ACC112 (cell line): ENCODE measurements at regions not wholly inside any gene's neighbourhood (a gene's known extent, or its start where the extent isn't known, plus 50 kb on each side); places are given as distances from the start of the nearest gene placed in this dataset.
"Not testable (repeated sequence)": the region's sequence is repeated elsewhere in the genome, so short reads cannot be mapped to it uniquely, and the experiment has no call there.

Experiments used
- H2AFZ ChIP-seq: fragments of 200-600 bp; sonication (generic); one replicate; pipeline ENCODE4 v1.6.0; 2017; ENCODE audit warnings: antibody characterized with exemption, low read length; ENCODE audit not compliant: unreplicated experiment
- H3K27ac ChIP-seq: fragments of 200-600 bp; sonication (generic); 2 replicates; pipeline ENCODE4 v1.5.1; 2014; ENCODE audit warnings: low read depth, mild to moderate bottlenecking, antibody characterized with exemption, low read length, moderate library complexity
- H3K27me3 ChIP-seq: fragments of 200-600 bp; sonication (generic); 2 replicates; pipeline ENCODE4 v1.6.1; 2014; ENCODE audit warnings: mild to moderate bottlenecking, antibody characterized with exemption, low read length, moderate library complexity, mixed read lengths; ENCODE audit not compliant: insufficient read depth
- H3K36me3 ChIP-seq: fragments of 200-600 bp; sonication (generic); 2 replicates; pipeline ENCODE4 v1.6.1; 2016; ENCODE audit warnings: mild to moderate bottlenecking, antibody characterized with exemption, low read length, moderate library complexity, mixed read lengths; ENCODE audit not compliant: insufficient read depth
- H3K4me1 ChIP-seq: fragments of 200-600 bp; sonication (generic); one replicate; pipeline ENCODE4 v1.6.1; 2016; ENCODE audit warnings: low read length, mixed read lengths; ENCODE audit not compliant: insufficient read depth, unreplicated experiment, control insufficient read depth
- H3K4me3 ChIP-seq: fragments of 200-600 bp; sonication (generic); 2 replicates; pipeline ENCODE4 v1.5.1; 2014; ENCODE audit warnings: mild to moderate bottlenecking, low read depth, low read length
- H3K79me2 ChIP-seq: fragments of 200-600 bp; sonication (generic); one replicate; pipeline ENCODE4 v1.6.0; 2016; ENCODE audit warnings: low read length; ENCODE audit not compliant: control insufficient read depth, unreplicated experiment, insufficient read depth

DNA sequence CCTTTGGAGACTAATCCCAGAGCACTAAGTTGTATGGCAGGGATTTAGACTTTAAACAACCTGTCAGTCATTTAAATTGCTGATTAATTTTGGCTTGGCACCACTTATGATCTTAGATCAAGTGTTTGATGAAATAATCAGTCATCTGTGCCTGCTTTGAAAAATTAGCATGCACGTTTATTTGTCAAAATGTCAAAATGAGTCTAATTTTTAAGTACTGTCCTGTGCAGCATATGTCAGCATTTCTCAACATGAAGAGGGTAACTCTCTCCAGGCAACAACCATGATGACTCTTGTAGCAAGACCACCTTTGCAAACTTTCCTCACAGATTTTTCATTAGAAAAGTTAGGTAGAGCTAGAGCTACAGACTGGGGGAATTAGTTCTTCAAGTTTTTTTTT is 155.7 kb upstream of the GJE1 start:
- H3K79me2 ChIP-seq = no peaks in the 10 kb centered on the region
- H3K27me3 ChIP-seq = no peaks in the 10 kb centered on the region

GRCh38 chr6:141969768-141970415 is 162.8 kb upstream of the GJE1 start:
- not testable (repeated sequence) for H3K4me3 ChIP-seq, H3K27me3 ChIP-seq, H3K4me1 ChIP-seq, H3K79me2 ChIP-seq, H3K27ac ChIP-seq, H3K36me3 ChIP-seq, H2AFZ ChIP-seq

More for the DNA sequence above, 155.7 kb upstream of the GJE1 start:
- no peak overlapping the region for H3K27ac ChIP-seq
- no peaks in the 10 kb centered on the region for H3K4me1 ChIP-seq
- H3K36me3 ChIP-seq = no peaks in the 10 kb centered on the region
- no peak overlapping the region for H2AFZ ChIP-seq
- no peak overlapping the region for H3K4me3 ChIP-seq

- no peak overlapping the region for H2AFZ ChIP-seq
- H3K4me3 ChIP-seq = no peak overlapping the region
- no peaks in the 10 kb centered on the region for H3K27me3 ChIP-seq
- no peak overlapping the region for H3K27ac ChIP-seq
- H3K4me1 ChIP-seq = no peaks in the 10 kb centered on the region
- H3K36me3 ChIP-seq = no peaks in the 10 kb centered on the region
- H3K79me2 ChIP-seq = no peaks in the 10 kb centered on the region
These were observed 163.5 kb upstream of the GJE1 start for GRCh38 chr6:141969201-141969600.

- no peaks in the 10 kb centered on the region for H3K27me3 ChIP-seq
- H2AFZ ChIP-seq = no peak overlapping the region
- H3K79me2 ChIP-seq = no peaks in the 10 kb centered on the region
- H3K4me1 ChIP-seq = no peaks in the 10 kb centered on the region
- no peak overlapping the region for H3K4me3 ChIP-seq
- no peak overlapping the region for H3K27ac ChIP-seq
- no peaks in the 10 kb centered on the region for H3K36me3 ChIP-seq
These were observed 164.1 kb upstream of the GJE1 start for GRCh38 chr6:141968632-141969031.

DNA sequence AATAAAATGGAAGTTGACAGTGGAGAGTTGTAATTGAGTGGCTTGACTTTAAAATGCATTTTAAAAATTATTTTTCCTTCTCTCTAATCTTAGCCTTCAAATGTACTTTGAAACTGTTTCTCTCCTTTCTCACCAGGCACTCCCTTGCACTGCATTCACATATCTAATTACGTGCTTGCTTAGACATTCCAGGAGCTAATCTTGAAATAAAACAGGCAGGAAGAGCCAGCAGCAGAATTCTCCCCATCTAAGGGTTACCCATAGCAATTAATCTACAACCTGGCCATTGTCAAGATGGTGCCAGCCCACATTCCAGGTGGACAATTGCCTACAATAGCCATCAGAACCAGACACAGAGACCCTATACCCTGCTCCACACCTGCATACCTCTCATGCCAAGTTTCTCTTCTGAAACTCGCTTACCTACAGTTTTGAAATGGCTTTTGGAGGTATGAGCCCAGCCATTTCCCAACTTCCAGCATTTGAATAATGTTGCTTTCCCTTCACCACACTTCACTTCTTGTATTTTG is 167.6 kb upstream of the GJE1 start:
- Histone ChIP-seq H2AFZ (no peak overlapping the region), H3K4me3 (no peak overlapping the region), H3K79me2 (no peaks in the 10 kb centered on the region), H3K27ac (no peak overlapping the region), H3K4me1 (no peaks in the 10 kb centered on the region), H3K27me3 (no peaks in the 10 kb centered on the region), H3K36me3 (no peaks in the 10 kb centered on the region)

GRCh38 chr6:141963543-141964295 is 169.0 kb upstream of the GJE1 start:
- H3K4me3 ChIP-seq = no peak overlapping the region
- H3K27ac ChIP-seq = no peak overlapping the region
- no peaks in the 10 kb centered on the region for H3K27me3 ChIP-seq
- H3K79me2 ChIP-seq = no peaks in the 10 kb centered on the region
- H3K36me3 ChIP-seq = no peaks in the 10 kb centered on the region
- H3K4me1 ChIP-seq = no peaks in the 10 kb centered on the region
- H2AFZ ChIP-seq = no peak overlapping the region

GRCh38 chr6:141957271-141957670 is 175.5 kb upstream of the GJE1 start:
- Histone ChIP-seq H3K36me3 (no peaks in the 10 kb centered on the region), H3K4me1 (peaks cover 7% of the 10 kb centered on the region), H3K27me3 (no peaks in the 10 kb centered on the region), H2AFZ (no peak overlapping the region), H3K27ac (no peak overlapping the region), H3K4me3 (no peak overlapping the region), H3K79me2 (no peaks in the 10 kb centered on the region)

DNA sequence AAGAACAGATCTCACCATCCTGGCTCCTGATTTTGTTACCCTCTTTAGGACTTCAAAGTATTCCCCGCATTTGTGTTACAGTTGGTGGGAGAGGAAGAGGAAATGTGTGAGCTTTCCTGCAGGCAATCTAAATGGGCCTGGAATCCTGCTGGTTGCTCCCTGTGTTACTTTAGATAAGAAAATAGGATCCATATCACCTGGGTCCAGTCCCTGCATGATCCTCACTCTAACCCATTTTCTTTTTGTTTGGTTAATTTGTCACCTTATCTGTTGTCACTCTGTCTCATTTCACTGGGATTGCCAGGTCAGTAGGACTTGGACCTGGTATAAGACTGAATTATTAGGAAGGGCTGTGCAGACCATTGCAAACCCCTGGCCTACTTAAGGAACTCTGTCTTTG is 175.9 kb upstream of the GJE1 start:
- H3K4me3 ChIP-seq = no peak overlapping the region
- no peaks in the 10 kb centered on the region for H3K27me3 ChIP-seq
- H3K36me3 ChIP-seq = no peaks in the 10 kb centered on the region
- H3K79me2 ChIP-seq = no peaks in the 10 kb centered on the region
- H3K4me1 ChIP-seq = peaks cover 7% of the 10 kb centered on the region
- no peak overlapping the region for H2AFZ ChIP-seq
- no peak overlapping the region for H3K27ac ChIP-seq

DNA sequence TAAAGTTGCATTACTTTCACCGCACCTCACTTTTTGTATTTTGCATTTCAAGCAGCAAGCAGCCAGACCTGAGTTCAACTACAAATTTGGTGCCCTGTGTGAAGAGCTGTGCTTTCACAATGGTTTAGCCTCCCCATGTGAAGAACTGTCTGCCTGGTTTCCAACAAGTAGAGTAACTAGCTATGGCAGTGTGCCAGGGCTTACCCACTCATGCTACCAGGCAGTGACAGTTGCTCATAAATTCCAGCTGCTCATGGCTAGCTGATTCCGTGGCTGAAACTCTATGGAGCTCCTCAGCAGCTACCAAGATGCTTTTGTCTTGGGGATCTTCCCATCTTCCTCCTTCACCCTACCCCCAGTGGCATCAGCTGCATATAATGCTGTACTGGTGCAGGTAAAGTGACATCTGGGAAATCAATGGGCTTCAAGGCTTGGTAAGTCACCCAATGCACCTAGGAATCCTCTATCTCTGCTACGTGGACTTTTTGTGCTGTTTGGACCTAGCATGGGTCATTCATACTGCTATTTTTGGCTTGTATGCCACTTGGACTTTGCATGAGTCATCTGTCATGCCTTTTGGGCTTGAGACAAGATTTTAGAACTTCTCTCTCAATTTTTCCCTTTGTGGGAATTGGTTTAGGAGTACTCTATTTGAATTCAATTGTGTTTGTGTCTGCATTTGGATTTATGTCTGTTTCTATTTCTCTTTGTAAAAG is 176.5 kb upstream of the GJE1 start:
- Histone ChIP-seq H3K36me3 (no peaks in the 10 kb centered on the region), H3K4me3 (no peak overlapping the region), H3K4me1 (peaks cover 7% of the 10 kb centered on the region), H3K27ac (no peak overlapping the region), H3K27me3 (no peaks in the 10 kb centered on the region), H2AFZ (no peak overlapping the region), H3K79me2 (no peaks in the 10 kb centered on the region)

DNA sequence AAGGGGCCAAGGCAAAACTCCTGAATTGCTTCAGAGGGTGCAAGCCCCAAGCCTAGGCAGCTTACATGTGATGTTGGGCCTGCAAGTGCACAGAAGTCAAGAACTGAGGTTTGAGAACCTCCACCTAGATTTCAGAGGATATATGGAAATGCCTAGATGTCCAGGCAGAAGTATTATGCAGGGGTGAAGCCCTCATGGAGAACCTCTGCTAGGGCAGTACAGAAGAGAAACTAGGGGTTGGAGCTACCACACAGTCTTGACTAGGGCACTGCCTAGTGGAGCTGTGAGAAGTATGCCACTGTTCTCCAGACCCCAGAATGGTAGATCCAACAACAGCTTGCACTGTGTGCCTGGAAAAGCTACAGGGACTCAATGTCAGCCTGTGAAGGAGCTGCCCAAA is 179.7 kb upstream of the GJE1 start:
- peaks cover 7% of the 10 kb centered on the region for H3K4me1 ChIP-seq

More for the DNA sequence above, 179.7 kb upstream of the GJE1 start:
- H3K27me3 ChIP-seq = no peaks in the 10 kb centered on the region
- no peak overlapping the region for H3K4me3 ChIP-seq
- no peak overlapping the region for H3K27ac ChIP-seq
- H2AFZ ChIP-seq = no peak overlapping the region
- H3K36me3 ChIP-seq = no peaks in the 10 kb centered on the region
- no peaks in the 10 kb centered on the region for H3K79me2 ChIP-seq
